Uterus (tissue), 2 donors: ENCODE measurements at regions not wholly inside any gene's neighbourhood (a gene's known extent, or its start where the extent isn't known, plus 50 kb on each side); places are given as distances from the start of the nearest gene placed in this dataset.

ENCODE experiments used
- CTCF ChIP-seq, 4 experiments: fragments of 200-600 bp in 2 of 4; fragments of 450-650 bp in 2 of 4; sonication (generic) in 2 of 4; IDR thresholded peaks; one replicate each; pipeline ENCODE4 v1.5.1; 2016 to 2019; ENCODE audit warnings: antibody characterized with exemption in 4 of 4, mild to moderate bottlenecking in 2 of 4, moderate library complexity in 1 of 4
- POLR2A ChIP-seq, 2 donors: fragments of 450-650 bp; IDR thresholded peaks; one replicate each; pipeline ENCODE4 v1.6.1; 2016; ENCODE audit warnings: antibody characterized with exemption in 2 of 2, mild to moderate bottlenecking in 1 of 2, moderate library complexity in 1 of 2

- TF ChIP-seq CTCF (IDR thresholded peaks at IDR 0.05) (no peak), POLR2A (IDR thresholded peaks at IDR 0.05) (no peak)
Measured at GRCh38 chr6:91669871-91670268, 1083.0 kb upstream of the MAP3K7 start.
